ENCODE measurements at regions not wholly inside any gene's neighbourhood (a gene's known extent, or its start where the extent isn't known, plus 50 kb on each side); places are given as distances from the start of the nearest gene placed in this dataset.
A peak's percentile ranks its signal among the peaks of the same experiment; 100 is the strongest.
"Not testable (repeated sequence)": the region's sequence is repeated elsewhere in the genome, so short reads cannot be mapped to it uniquely, and the experiment has no call there.

- H3K27me3 Mint-ChIP-seq = peaks cover 28 to 31% of the 10 kb centered on the region in 2 donors
- H3K9me3 Mint-ChIP-seq = peaks cover 10% of the 10 kb centered on the region
- H3K4me1 Mint-ChIP-seq (ENCODE audit: low read depth in 2 of 2) = no peaks in the 10 kb centered on the region
These were observed 251.8 kb downstream of the ZNF608 start for GRCh38 chr5:124494540-124495116.

GRCh38 chr5:124492444-124493224 lies 253.8 kb downstream of the ZNF608 start:
- DNase-seq (ENCODE audit: low spot score) = no peak
- peaks cover 6% of the 10 kb centered on the region for H3K36me3 Mint-ChIP-seq
- H3K27ac Mint-ChIP-seq = no peak overlapping the region
- H3K27me3 Mint-ChIP-seq = peaks cover 20 to 26% of the 10 kb centered on the region in 2 donors
- H3K4me3 Mint-ChIP-seq = no peak overlapping the region
- H3K4me1 Mint-ChIP-seq (ENCODE audit: low read depth in 2 of 2) = no peaks in the 10 kb centered on the region
- H3K9me3 Mint-ChIP-seq = peaks cover 11% of the 10 kb centered on the region
- peak; percentile 52 to 69 for ATAC-seq

More at GRCh38 chr5:124494540-124495116, 251.8 kb downstream of the ZNF608 start:
- ATAC-seq (no peak), DNase-seq (ENCODE audit: low spot score) (no peak)
- Mint-ChIP-seq H3K27ac (no peak overlapping the region), H3K36me3 (peaks cover 6% of the 10 kb centered on the region), H3K4me3 (no peak overlapping the region)

- H3K36me3 Mint-ChIP-seq; H3K27ac Mint-ChIP-seq; H3K4me3 Mint-ChIP-seq; DNase-seq (ENCODE audit: low spot score); H3K4me1 Mint-ChIP-seq (ENCODE audit: low read depth in 2 of 2); ATAC-seq: not testable (repeated sequence)
- Mint-ChIP-seq H3K9me3 (peaks cover 11% of the 10 kb centered on the region), H3K27me3 (peaks cover 13 to 19% of the 10 kb centered on the region in 2 donors)
These were observed 256.1 kb downstream of the ZNF608 start for GRCh38 chr5:124490315-124490714.

- no peaks in the 10 kb centered on the region for H3K4me1 Mint-ChIP-seq (ENCODE audit: low read depth in 2 of 2)
- DNase-seq (ENCODE audit: low spot score) = no peak
- ATAC-seq = no peak
- H3K9me3 Mint-ChIP-seq = peaks cover 3% of the 10 kb centered on the region
- H3K4me3 Mint-ChIP-seq = no peak overlapping the region
- H3K27ac Mint-ChIP-seq = no peak overlapping the region
- H3K27me3 Mint-ChIP-seq = peaks cover 0 to 5% of the 10 kb centered on the region in 2 donors
- no peaks in the 10 kb centered on the region for H3K36me3 Mint-ChIP-seq
These were observed 265.0 kb downstream of the ZNF608 start for GRCh38 chr5:124481419-124481818.

- no peak overlapping the region for H3K4me3 Mint-ChIP-seq
- no peaks in the 10 kb centered on the region for H3K36me3 Mint-ChIP-seq
- DNase-seq (ENCODE audit: low spot score) (no peak), ATAC-seq (no peak)
- peaks cover 0 to 5% of the 10 kb centered on the region in 2 donors for H3K27me3 Mint-ChIP-seq
- peaks cover 3% of the 10 kb centered on the region for H3K9me3 Mint-ChIP-seq
- H3K4me1 Mint-ChIP-seq (ENCODE audit: low read depth in 2 of 2) = no peaks in the 10 kb centered on the region
- no peak overlapping the region for H3K27ac Mint-ChIP-seq
These were observed 265.5 kb downstream of the ZNF608 start for GRCh38 chr5:124480964-124481363.

GRCh38 chr5:124480022-124480421 lies 266.4 kb downstream of the ZNF608 start:
- ATAC-seq = no peak
- H3K4me3 Mint-ChIP-seq = no peak overlapping the region
- peaks cover 0 to 3% of the 10 kb centered on the region in 2 donors for H3K27me3 Mint-ChIP-seq
- H3K4me1 Mint-ChIP-seq (ENCODE audit: low read depth in 2 of 2) = no peaks in the 10 kb centered on the region
- H3K9me3 Mint-ChIP-seq = peaks cover 4% of the 10 kb centered on the region
- no peaks in the 10 kb centered on the region for H3K36me3 Mint-ChIP-seq
- no peak overlapping the region for H3K27ac Mint-ChIP-seq
- no peak for DNase-seq (ENCODE audit: low spot score)

- no peaks in the 10 kb centered on the region for H3K27me3 Mint-ChIP-seq
- DNase-seq (ENCODE audit: low spot score) = no peak
- H3K27ac Mint-ChIP-seq = no peak overlapping the region
- H3K4me1 Mint-ChIP-seq (ENCODE audit: low read depth in 2 of 2) = no peaks in the 10 kb centered on the region
- no peaks in the 10 kb centered on the region for H3K36me3 Mint-ChIP-seq
- no peak for ATAC-seq
- H3K9me3 Mint-ChIP-seq = peaks cover 4% of the 10 kb centered on the region
- no peak overlapping the region for H3K4me3 Mint-ChIP-seq
These were observed 268.2 kb downstream of the ZNF608 start for GRCh38 chr5:124478264-124478663.

- H3K27me3 Mint-ChIP-seq = no peaks in the 10 kb centered on the region
- H3K36me3 Mint-ChIP-seq = no peaks in the 10 kb centered on the region
- ATAC-seq = no peak
- H3K9me3 Mint-ChIP-seq = peaks cover 4% of the 10 kb centered on the region
- H3K4me3 Mint-ChIP-seq = no peak overlapping the region
- no peak for DNase-seq (ENCODE audit: low spot score)
- no peaks in the 10 kb centered on the region for H3K4me1 Mint-ChIP-seq (ENCODE audit: low read depth in 2 of 2)
- H3K27ac Mint-ChIP-seq = no peak overlapping the region
These were observed 268.9 kb downstream of the ZNF608 start for GRCh38 chr5:124477577-124477976.

GRCh38 chr5:124477062-124477461 lies 269.4 kb downstream of the ZNF608 start:
- Mint-ChIP-seq H3K9me3 (peaks cover 4% of the 10 kb centered on the region), H3K4me3 (no peak overlapping the region), H3K36me3 (no peaks in the 10 kb centered on the region), H3K27me3 (no peaks in the 10 kb centered on the region), H3K4me1 (ENCODE audit: low read depth in 2 of 2) (no peaks in the 10 kb centered on the region), H3K27ac (no peak overlapping the region)
- no peak for ATAC-seq
- DNase-seq (ENCODE audit: low spot score) = no peak

- no peak for ATAC-seq
- Mint-ChIP-seq H3K4me1 (ENCODE audit: low read depth in 2 of 2) (no peaks in the 10 kb centered on the region), H3K27me3 (no peaks in the 10 kb centered on the region), H3K27ac (no peak overlapping the region), H3K36me3 (no peaks in the 10 kb centered on the region), H3K4me3 (no peak overlapping the region), H3K9me3 (peaks cover 4% of the 10 kb centered on the region)
- no peak for DNase-seq (ENCODE audit: low spot score)
These were observed 271.8 kb downstream of the ZNF608 start for GRCh38 chr5:124474528-124475215.

GRCh38 chr5:124468671-124469411 lies 277.6 kb downstream of the ZNF608 start:
- H3K4me3 Mint-ChIP-seq = no peak overlapping the region
- no peak for ATAC-seq
- H3K27ac Mint-ChIP-seq = no peak overlapping the region
- no peaks in the 10 kb centered on the region for H3K4me1 Mint-ChIP-seq (ENCODE audit: low read depth in 2 of 2)
- no peaks in the 10 kb centered on the region for H3K36me3 Mint-ChIP-seq
- H3K27me3 Mint-ChIP-seq = peaks cover 0 to 8% of the 10 kb centered on the region in 2 donors
- no peak for DNase-seq (ENCODE audit: low spot score)
- peaks cover 2% of the 10 kb centered on the region for H3K9me3 Mint-ChIP-seq

- Mint-ChIP-seq H3K4me1 (ENCODE audit: low read depth in 2 of 2) (no peaks in the 10 kb centered on the region), H3K4me3 (no peak overlapping the region), H3K36me3 (no peaks in the 10 kb centered on the region), H3K27ac (no peak overlapping the region), H3K9me3 (peaks cover 2% of the 10 kb centered on the region), H3K27me3 (peaks cover 6 to 13% of the 10 kb centered on the region in 2 donors)
- ATAC-seq = no peak
- DNase-seq (ENCODE audit: low spot score) = no peak
These were observed 278.7 kb downstream of the ZNF608 start for GRCh38 chr5:124467745-124468144.

- H3K27me3 Mint-ChIP-seq = peaks cover 6 to 13% of the 10 kb centered on the region in 2 donors
- no peak overlapping the region for H3K27ac Mint-ChIP-seq
- H3K4me1 Mint-ChIP-seq (ENCODE audit: low read depth in 2 of 2) = no peaks in the 10 kb centered on the region
- peaks cover 2% of the 10 kb centered on the region for H3K9me3 Mint-ChIP-seq
- ATAC-seq (no peak), DNase-seq (ENCODE audit: low spot score) (no peak)
- no peak overlapping the region for H3K4me3 Mint-ChIP-seq
- H3K36me3 Mint-ChIP-seq = no peaks in the 10 kb centered on the region
These were observed 280.4 kb downstream of the ZNF608 start for GRCh38 chr5:124466011-124466410.
